ENCODE measurements at regions not wholly inside any gene's neighbourhood (a gene's known extent, or its start where the extent isn't known, plus 50 kb on each side); places are given as distances from the start of the nearest gene placed in this dataset.

GRCh38 chr15:45784656-45785055 is 149.8 kb downstream of the SQOR start:
- TF ChIP-seq, protein P1, sequence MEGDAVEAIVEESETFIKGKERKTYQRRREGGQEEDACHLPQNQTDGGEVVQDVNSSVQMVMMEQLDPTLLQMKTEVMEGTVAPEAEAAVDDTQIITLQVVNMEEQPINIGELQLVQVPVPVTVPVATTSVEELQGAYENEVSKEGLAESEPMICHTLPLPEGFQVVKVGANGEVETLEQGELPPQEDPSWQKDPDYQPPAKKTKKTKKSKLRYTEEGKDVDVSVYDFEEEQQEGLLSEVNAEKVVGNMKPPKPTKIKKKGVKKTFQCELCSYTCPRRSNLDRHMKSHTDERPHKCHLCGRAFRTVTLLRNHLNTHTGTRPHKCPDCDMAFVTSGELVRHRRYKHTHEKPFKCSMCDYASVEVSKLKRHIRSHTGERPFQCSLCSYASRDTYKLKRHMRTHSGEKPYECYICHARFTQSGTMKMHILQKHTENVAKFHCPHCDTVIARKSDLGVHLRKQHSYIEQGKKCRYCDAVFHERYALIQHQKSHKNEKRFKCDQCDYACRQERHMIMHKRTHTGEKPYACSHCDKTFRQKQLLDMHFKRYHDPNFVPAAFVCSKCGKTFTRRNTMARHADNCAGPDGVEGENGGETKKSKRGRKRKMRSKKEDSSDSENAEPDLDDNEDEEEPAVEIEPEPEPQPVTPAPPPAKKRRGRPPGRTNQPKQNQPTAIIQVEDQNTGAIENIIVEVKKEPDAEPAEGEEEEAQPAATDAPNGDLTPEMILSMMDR (IDR thresholded peaks at IDR 0.05; ENCODE audit: low read depth, low read length, poor library complexity, severe bottlenecking) = no peak
- TF ChIP-seq EZH2phosphoT487 (IDR thresholded peaks at IDR 0.05; ENCODE audit: borderline replicate concordance, low read length) = no peak
